Stimulated activated CD8-positive, alpha-beta memory T cell treated with anti-CD3 and anti-CD28 coated beads, Interleukin-4, amount 100 ng/mL, for 4 hours (primary cell): ENCODE measurements at regions not wholly inside any gene's neighbourhood (a gene's known extent, or its start where the extent isn't known, plus 50 kb on each side); places are given as distances from the start of the nearest gene placed in this dataset.
"Not testable (repeated sequence)": the region's sequence is repeated elsewhere in the genome, so short reads cannot be mapped to it uniquely, and the experiment has no call there.

Source experiments
- DNase-seq, 2 donors: peaks; one replicate each; pipeline ENCODE4 v3.0.0-alpha.2; 2020; ENCODE audit warnings: low read depth in 2 of 2, low spot score in 1 of 2

DNA sequence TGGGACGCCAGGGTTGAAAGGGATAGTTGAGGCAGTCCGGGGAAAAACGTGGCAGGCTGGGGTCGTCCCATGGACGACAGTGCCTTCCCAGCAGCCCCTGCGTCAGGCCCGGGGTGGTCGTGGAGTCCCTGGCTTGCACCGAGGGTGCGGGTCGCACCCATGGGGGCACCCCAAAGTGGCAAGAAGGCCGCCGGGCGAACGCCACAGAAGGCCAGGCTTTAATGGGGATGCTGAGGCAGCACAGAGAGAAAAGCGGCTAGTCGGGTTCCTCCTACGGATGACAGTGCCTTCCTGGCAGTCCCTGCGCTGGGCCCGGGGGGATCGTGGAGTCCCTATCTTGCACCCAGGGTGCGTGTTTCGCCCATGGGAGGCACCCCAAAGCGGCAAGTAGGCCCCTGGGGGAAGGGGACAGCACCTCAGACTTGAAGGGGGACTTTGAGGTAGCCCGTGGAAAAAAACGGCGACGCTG lies 158.6 kb upstream of the ALG10B start:
- DNase-seq: no peak

DNA sequence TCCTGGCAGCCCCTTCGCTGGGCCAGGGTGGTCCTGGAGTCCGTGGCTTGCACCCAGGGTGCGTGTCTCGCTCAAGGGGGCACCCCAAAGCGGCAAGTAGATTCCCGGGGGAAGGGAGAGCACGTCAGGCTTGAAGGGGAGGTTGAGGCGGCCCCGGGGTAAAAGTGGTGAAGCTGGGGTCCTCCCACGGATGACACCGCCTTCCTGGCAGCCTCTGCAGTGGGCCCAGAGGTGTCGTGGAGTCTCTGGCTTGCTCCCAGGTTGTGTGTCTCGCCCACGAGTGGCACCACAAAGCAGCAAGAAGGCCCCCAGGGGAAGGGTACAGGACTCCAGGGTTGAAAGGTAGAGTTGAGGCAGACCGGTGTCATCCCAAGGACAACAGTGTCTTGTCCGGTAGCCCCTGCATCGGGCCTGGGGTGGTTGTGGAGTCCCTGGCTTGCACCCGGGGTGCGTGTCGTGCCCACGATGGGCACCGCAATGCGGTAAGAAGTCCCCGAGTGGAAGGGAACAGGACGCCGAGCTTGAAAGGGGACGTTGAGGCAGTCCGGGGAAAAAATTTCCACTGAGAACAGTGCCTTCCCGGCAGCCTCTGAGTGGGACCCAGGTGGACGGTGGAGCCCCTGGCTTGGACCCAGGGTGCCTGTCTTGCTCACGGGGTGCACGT lies 158.0 kb upstream of the ALG10B start:
- DNase-seq: no peak

DNA sequence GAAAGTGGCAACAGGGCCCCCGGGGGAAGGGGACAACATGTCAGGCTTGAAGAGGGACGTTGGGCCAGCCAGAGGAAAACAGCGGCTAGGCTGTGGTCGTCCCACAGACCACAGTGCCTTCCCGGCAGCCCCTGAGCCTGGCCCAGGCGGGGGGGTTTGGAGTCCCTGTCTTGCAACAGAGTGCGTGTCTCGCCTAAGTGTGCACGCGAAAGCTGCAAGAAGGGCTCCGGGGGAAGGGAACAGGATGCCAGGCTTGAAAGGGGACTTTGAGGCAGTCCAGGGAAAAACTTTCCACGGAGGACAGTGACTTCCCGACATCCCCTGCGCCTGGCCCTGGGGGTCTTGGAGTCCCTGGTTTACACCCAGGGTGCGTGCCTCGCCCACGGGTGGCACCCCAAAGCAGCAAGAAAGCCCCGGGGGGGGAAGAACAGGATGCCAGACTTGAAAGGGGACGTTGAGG lies 157.5 kb upstream of the ALG10B start:
- no peak for DNase-seq

- DNase-seq: no peak
Observed at GRCh38 chr12:38159591-38160317, 156.8 kb upstream of the ALG10B start.

- DNase-seq: no peak
Observed at GRCh38 chr12:38160318-38161122, 156.1 kb upstream of the ALG10B start.

DNA sequence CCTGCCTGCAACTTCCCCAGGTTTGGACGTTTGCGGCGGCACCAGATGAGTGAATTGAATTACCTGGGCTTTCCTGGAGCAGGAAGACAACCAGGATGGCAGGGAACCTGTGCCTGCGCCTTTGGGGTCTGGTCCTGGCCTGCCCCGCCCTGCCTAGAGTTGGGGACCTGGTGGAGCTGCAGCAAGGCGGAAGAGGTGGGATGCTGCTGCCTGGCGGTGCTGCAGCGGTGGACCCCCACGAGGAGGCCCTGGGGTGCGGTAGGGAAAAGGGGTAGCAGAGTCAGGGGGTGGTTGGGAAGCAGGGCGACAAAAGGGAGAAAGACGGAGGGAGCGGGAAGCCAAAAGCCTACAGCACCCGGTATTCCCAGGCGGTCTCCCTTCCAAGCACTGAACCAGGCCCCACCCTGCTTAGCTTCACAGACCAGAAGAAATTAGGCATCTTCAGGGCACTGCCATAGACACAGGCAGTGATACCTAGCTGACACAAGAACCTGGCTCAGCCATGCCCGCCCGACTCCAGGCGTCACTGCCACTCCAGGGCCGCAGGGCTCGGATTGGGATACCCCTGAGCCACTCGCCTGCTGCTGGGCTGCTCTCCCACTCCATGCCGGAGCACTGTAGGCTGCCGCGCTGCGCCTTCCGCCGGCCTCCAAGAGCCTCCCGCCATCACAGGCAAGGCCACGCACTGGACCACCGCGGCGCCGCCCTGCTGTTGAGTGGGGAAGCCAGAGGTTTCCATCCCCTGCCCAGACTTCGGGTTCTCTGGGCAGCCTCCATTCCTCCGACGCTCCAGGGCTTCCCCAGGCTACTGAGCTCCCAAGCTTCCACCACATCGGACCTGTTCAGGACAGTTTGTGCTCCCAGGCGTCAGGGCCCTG lies 155.2 kb upstream of the ALG10B start:
- no peak for DNase-seq

DNA sequence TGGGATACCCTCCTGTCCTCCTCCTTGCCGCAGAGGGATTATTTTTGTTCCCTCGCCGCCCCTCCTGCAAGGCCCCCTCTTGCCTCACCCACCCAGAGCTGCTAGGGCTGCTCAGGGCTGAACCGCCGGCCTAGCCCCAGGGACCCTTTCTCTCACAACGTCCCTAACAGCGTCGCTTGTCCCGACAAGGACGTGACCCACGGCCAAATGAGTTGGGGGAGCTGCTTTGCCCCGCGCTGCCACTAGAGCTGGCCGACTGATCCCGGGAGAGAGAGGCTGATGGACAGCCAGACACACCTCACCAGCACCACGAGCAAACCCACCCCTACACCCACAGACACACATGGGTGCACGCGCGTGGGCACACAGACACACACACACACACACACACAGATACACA lies 154.6 kb upstream of the ALG10B start:
- no peak for DNase-seq

- no peak for DNase-seq
Observed at GRCh38 chr12:38162708-38163441, 153.7 kb upstream of the ALG10B start.

DNA sequence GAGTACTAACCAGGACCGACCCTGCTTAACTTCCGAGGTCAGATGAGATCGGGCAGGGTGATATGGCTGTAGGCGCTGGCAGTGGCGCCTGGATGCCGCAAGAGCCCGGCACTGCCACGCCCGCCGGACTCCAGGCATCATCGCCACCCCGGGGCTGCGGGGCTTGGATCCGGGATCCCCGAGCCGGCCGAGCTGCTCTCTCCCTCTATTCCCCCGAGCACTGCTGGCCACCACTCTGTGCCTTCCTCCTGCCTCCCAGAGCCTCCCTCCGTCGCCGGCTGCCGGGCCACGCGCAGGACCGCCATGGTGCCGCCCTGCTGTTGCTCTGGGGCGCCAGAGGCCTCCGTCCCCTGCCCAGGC lies 153.2 kb upstream of the ALG10B start:
- DNase-seq: no peak

GRCh38 chr12:38166225-38166624 lies 150.3 kb upstream of the ALG10B start:
- DNase-seq: no peak

DNA sequence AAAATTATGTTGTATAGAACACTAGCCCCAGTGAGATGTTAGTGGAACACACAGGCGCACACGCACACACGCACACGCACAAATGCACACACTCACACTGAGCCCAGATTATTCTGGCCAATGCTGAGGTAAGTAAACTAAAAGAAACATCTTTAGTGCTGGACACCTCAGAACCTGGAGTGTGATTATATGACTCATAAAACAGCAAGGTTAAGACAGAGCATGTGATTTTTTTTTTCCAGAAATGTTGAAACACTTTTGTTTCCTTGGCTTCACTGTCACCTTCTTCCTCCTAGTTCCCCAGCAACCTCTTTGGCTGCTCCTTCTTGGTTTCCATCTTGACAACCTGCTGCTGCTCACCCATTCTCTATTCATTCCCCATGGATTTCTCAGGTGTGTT lies 141.0 kb upstream of the ALG10B start:
- no peak for DNase-seq

DNA sequence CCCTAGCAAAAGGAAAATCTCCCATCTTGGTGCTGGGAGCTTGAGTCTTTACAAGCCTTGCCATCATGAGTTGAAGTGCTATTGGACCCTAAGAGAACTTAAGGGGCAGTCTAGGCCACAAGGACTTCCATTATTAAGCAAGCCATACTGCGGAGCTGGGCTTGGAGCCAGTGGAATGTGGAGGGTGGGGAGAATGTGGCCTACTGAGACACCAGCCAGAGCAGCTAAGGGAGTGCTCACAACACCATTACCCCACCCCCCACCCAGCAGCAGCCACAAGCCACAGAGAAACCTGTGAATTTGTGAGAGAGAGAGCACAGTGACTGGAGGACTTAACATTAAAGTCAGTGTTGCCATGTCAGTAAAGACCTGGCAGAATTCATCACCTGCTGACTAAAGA lies 133.0 kb upstream of the ALG10B start:
- not testable (repeated sequence) for DNase-seq

GRCh38 chr12:38197286-38197685 lies 119.3 kb upstream of the ALG10B start:
- not testable (repeated sequence) for DNase-seq

GRCh38 chr12:38201461-38202276 lies 114.9 kb upstream of the ALG10B start:
- DNase-seq: no peak

DNA sequence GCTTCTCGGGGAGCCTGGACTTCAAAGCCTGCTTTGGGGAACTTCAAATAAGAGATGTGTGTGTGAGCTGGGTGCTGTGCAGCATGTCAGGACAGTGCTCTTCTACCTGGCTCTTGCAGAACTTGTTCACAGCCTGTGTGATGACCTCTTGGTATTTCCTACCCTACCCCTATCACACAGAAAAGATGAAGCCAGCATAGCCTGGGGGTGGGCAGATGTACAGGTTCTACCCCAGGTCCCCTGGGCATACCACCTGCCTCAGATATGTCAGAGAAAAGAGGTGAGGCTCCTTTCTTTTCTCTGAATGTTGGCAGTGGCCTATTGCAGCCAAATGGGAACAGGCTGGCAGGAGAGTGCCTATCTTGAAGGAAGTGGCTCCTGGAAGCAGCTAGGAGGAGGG lies 111.7 kb upstream of the ALG10B start:
- no peak for DNase-seq

DNA sequence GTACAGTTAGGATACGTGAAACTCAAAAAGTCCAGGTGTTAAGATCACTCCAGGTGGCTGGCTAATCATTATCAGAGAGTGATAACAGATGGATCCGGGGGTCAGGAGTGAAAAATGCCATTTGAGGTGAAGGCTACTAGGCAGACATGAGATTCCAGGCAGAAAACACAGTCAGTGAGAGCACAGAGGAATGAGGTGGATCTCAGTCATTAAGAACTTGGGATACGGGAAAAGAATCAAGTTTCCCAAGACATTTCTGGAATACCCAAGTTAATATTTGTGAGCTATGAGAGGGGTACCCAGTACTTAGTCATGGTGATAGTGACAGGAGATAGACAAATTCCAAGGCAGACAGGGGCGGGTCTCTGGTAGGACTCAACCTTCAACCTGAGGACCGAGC lies 94.6 kb upstream of the ALG10B start:
- DNase-seq: no peak

DNA sequence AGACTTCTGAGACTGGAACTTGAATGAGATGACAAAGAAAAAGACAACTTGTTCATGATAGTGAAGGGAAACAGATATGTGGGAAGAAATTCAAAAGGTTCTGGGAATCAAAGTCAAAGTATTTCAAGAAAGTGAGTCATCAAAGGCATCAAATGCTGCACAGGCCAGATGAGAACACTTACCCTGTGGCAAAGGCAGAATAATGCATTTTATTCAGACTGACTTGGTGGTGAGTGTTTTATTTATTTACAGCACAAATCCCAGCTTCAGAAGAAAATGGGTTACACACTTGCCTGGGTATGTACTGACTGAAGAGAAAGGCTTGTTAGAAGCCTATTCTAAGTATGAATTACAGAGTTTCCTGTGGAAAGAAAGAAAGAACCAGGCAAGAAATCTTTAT lies 78.2 kb upstream of the ALG10B start:
- DNase-seq: not testable (repeated sequence)

DNA sequence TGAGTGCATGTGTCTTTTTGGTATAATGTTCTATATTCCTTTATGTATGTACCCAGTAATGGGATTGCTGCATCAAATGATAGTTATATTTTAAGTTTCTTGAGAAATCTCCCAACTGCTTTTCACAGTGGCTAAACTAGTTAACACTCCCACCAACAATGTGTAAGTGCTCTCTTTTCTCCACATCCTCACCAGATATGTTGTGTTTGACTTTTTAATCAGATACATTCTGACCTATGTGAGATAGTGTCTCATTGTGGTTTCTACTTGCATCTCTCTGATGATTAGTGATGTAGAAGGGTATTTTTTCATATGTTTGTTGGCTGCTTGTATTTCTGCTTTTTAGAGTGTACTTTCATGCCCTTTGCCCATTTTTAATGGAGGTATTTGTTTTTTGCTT lies 62.8 kb upstream of the ALG10B start:
- no peak for DNase-seq

GRCh38 chr12:38258411-38258810 lies 58.2 kb upstream of the ALG10B start:
- DNase-seq: no peak
